RWPE2 (cell line): ENCODE measurements at regions not wholly inside any gene's neighbourhood (a gene's known extent, or its start where the extent isn't known, plus 50 kb on each side); places are given as distances from the start of the nearest gene placed in this dataset.
A peak's percentile ranks its signal among the peaks of the same experiment; 100 is the strongest.

Experiments
- ATAC-seq: fragments of 200-7000 bp; cut with Tn5 transposase; 3 replicates; pipeline ENCODE4 v1.9.1; 2021; ENCODE audit warnings: low read depth
- DNase-seq: peaks from one replicate; pipeline ENCODE4 v3.0.0-alpha.2; 2020; ENCODE audit warnings: low spot score
- H3K27ac ChIP-seq: fragments of 450-650 bp; 2 replicates; pipeline ENCODE4 v1.5.1; 2017; ENCODE audit warnings: mild to moderate bottlenecking; ENCODE audit not compliant: poor library complexity, severe bottlenecking
- H3K27me3 ChIP-seq: fragments of 250-450 bp; sonication (Bioruptor Pico); 2 replicates; pipeline ENCODE4 v1.5.1; 2021; ENCODE audit warnings: mild to moderate bottlenecking, moderate library complexity; ENCODE audit not compliant: insufficient read depth, poor library complexity, severe bottlenecking
- H3K36me3 ChIP-seq: fragments of 250-450 bp; sonication (Bioruptor Pico); 2 replicates; pipeline ENCODE4 v1.5.1; 2020; ENCODE audit warnings: low read depth, mild to moderate bottlenecking, moderate library complexity
- H3K4me1 ChIP-seq: fragments of 250-450 bp; sonication (Bioruptor Pico); 2 replicates; pipeline ENCODE4 v1.5.1; 2021; ENCODE audit warnings: mild to moderate bottlenecking, moderate library complexity; ENCODE audit not compliant: insufficient read depth, poor library complexity, severe bottlenecking
- H3K4me3 ChIP-seq: fragments of 250-450 bp; sonication (Bioruptor Pico); 2 replicates; pipeline ENCODE4 v1.5.1; 2021; ENCODE audit warnings: mild to moderate bottlenecking, moderate library complexity; ENCODE audit not compliant: severe bottlenecking
- H3K9me3 ChIP-seq: fragments of 250-450 bp; sonication (Bioruptor Pico); 2 replicates; pipeline ENCODE4 v1.5.1; 2021; ENCODE audit warnings: mild to moderate bottlenecking, moderate library complexity; ENCODE audit not compliant: severe bottlenecking
- TF ChIP-seq, protein P1 (sequence below): fragments of 450-650 bp; IDR thresholded peaks from one replicate; pipeline ENCODE4 v1.5.1; 2017; ENCODE audit warnings: mild to moderate bottlenecking, moderate library complexity; ENCODE audit not compliant: poor library complexity, severe bottlenecking

- ATAC-seq, result no peak
- H3K9me3 ChIP-seq, result no peaks in the 10 kb centered on the region
- no peak for DNase-seq
- no peaks in the 10 kb centered on the region for H3K27me3 ChIP-seq
- no peaks in the 10 kb centered on the region for H3K4me1 ChIP-seq
- no peak overlapping the region for H3K4me3 ChIP-seq
- no peaks in the 10 kb centered on the region for H3K36me3 ChIP-seq
- TF ChIP-seq, protein P1, sequence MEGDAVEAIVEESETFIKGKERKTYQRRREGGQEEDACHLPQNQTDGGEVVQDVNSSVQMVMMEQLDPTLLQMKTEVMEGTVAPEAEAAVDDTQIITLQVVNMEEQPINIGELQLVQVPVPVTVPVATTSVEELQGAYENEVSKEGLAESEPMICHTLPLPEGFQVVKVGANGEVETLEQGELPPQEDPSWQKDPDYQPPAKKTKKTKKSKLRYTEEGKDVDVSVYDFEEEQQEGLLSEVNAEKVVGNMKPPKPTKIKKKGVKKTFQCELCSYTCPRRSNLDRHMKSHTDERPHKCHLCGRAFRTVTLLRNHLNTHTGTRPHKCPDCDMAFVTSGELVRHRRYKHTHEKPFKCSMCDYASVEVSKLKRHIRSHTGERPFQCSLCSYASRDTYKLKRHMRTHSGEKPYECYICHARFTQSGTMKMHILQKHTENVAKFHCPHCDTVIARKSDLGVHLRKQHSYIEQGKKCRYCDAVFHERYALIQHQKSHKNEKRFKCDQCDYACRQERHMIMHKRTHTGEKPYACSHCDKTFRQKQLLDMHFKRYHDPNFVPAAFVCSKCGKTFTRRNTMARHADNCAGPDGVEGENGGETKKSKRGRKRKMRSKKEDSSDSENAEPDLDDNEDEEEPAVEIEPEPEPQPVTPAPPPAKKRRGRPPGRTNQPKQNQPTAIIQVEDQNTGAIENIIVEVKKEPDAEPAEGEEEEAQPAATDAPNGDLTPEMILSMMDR, result no peak
- H3K27ac ChIP-seq, result no peak overlapping the region
Observed at GRCh38 chr12:130280231-130280630, 57.5 kb upstream of the PIWIL1 start.

DNA sequence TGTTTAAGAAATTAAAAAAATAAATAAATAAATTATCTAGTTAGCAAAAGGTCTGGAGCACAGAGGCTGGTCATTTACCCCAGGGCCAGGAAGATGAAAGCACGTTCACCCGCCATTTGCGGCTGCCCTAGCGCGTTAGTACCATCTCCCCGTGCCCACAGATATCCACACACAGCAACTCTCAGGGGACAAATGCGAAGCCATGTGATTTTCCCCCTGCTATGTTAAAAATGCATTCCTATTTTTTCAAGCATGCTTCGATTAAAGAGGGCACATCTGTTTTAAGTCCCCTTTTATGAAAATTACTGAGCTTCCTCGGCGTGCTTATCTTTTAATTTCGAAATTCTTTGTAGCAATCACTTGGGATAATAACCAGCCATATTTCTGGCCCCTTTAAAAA lies 56.9 kb upstream of the PIWIL1 start:
- TF ChIP-seq, protein P1, result no peak
- Histone ChIP-seq H3K36me3 (no peaks in the 10 kb centered on the region), H3K9me3 (no peaks in the 10 kb centered on the region), H3K27me3 (no peaks in the 10 kb centered on the region), H3K4me3 (no peak overlapping the region), H3K27ac (no peak overlapping the region), H3K4me1 (no peaks in the 10 kb centered on the region)
- DNase-seq (no peak), ATAC-seq (no peak)

DNA sequence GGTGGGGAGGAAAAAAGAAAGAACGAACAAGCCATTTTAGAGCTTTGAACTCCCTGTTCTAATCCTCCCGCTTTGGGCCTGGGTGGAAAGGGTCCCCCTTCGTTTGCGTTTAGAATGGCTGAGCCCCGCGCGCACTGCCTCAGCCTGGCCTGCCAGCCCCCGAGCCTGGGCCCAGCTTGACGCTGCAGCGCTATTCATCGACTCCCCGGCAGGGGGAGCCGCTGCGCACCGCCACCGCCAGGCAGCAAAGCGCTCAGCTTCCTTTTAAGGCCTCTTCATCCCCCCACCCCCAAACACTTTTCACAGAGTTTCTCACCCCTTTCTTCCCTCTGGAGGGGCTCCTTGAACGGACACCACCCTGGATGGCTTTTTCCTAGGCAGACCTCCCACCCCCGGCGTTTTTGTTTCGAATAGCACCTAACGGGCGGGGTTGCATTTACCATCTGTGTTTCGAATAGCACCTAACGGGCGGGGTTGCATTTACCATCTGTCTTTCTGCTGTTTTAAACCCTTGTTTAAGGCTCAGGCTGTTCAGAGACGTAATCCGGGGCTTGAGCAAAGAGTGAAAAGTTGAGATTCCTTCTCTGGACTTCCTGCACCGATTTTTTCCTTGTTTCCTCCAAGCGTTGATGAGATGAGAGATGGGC lies 56.4 kb upstream of the PIWIL1 start:
- ATAC-seq (peak; percentile 73), DNase-seq (no peak)
- Histone ChIP-seq H3K36me3 (no peaks in the 10 kb centered on the region), H3K27ac (no peak overlapping the region), H3K4me1 (no peaks in the 10 kb centered on the region), H3K27me3 (no peaks in the 10 kb centered on the region), H3K9me3 (no peaks in the 10 kb centered on the region), H3K4me3 (no peak overlapping the region)
- TF ChIP-seq, protein P1, result peak; percentile 92

DNA sequence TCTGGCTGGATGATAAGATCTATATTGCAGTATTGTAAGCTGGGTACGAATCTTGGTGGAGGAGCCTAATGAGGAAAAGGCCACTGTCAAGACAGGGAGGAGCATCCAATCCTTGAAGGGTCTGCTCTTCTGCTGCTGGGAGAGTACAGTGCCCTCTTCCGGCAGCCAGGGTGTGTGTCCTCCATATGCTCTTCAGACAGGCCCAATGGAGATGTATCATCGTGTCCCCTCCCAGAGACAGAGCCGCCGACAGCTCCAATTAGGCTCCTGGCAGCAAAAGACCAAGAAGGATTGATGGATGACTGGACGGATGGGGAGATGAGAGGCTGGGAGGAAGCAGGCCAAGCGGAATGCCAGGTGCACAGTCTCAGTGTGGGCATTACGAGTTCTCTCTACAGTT lies 51.6 kb upstream of the PIWIL1 start:
- H3K4me3 ChIP-seq, result no peak overlapping the region
- TF ChIP-seq, protein P1, result no peak
- no peaks in the 10 kb centered on the region for H3K36me3 ChIP-seq
- H3K9me3 ChIP-seq, result no peaks in the 10 kb centered on the region
- ATAC-seq, result no peak
- DNase-seq, result no peak
- no peak overlapping the region for H3K27ac ChIP-seq
- H3K27me3 ChIP-seq, result no peaks in the 10 kb centered on the region
- peaks cover 7% of the 10 kb centered on the region for H3K4me1 ChIP-seq

DNA sequence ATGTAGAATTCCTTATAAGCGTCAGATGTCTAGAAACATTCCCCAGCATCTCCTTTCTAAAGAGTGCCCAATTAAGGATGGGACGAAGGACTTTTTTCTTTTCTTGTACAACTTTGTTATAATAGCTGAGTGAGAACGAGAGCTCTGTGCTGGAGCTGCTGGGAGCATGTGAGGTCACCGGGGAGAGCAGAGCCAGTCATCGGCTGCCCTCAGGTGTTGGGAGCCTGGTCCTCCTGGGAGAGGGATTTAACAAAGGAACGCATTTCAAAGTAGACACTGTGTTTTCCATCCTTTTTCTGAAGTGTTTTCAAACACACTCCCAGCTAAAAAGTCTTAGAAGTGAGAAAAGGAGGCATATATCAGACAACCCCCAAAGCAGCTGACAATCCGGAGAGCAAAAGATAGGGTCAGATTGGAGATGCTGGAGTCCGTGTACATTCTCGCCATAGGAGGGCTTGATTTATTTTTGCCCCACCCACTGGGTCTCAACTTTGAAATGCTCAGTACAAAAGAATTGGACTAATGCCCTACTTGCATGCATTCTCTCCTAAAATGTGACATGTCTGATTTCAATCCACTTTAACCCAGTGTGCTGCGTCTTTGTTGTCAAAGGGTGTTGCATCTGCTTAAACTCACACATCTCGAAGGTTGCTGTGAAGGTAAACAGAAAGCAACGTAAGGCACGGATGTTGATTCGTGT lies 50.8 kb upstream of the PIWIL1 start:
- H3K27me3 ChIP-seq, result no peaks in the 10 kb centered on the region
- H3K9me3 ChIP-seq, result no peaks in the 10 kb centered on the region
- no peak overlapping the region for H3K4me3 ChIP-seq
- TF ChIP-seq, protein P1, result no peak
- no peaks in the 10 kb centered on the region for H3K36me3 ChIP-seq
- ATAC-seq, result no peak
- peaks cover 7% of the 10 kb centered on the region for H3K4me1 ChIP-seq
- no peak overlapping the region for H3K27ac ChIP-seq
- DNase-seq, result no peak
